ENCODE measurements at regions not wholly inside any gene's neighbourhood (a gene's known extent, or its start where the extent isn't known, plus 50 kb on each side); places are given as distances from the start of the nearest gene placed in this dataset.

- ChIA-PET POLR2A (interaction anchor here (0.9 kb wide), 1 partner anchor 125 kb away, joined by 3 read pairs; the partner anchor contains the start of gene ADAM17), CTCF (interaction anchor here (1.0 kb wide), 1 partner anchor 22 kb away, joined by 4 read pairs; no protein-coding TSS in a partner anchor)
- H3K4me3 ChIP-seq (ENCODE audit: low read length): no peak overlapping the region
- Mint-ChIP-seq H3K27ac (peak overlapping the region; percentile 59 to 98 (median 94)), H3K4me3 (peak overlapping the region in 4 of 7 donors; percentile 41 to 73 (median 66)), H3K4me1 (peaks cover 18 to 21% (median 20%) of the 10 kb centered on the region in 3 donors), H3K27me3 (no peaks in the 10 kb centered on the region), H3K9me3 (no peaks in the 10 kb centered on the region), H3K36me3 (no peaks in the 10 kb centered on the region)
- peaks cover 20% of the 10 kb centered on the region for H3K4me1 ChIP-seq (ENCODE audit: insufficient read depth, low read length)
- DNase-seq: peak in 3 of 5 donors; percentile 31 to 61 (median 61)
- H3K27ac ChIP-seq (ENCODE audit: low read depth, low read length): no peak overlapping the region
- H3K9me3 ChIP-seq (ENCODE audit: low read length): no peaks in the 10 kb centered on the region
- H3K36me3 ChIP-seq (ENCODE audit: insufficient read depth, low read length): no peaks in the 10 kb centered on the region
- H3K27me3 ChIP-seq (ENCODE audit: insufficient read depth, low read length, poor library complexity, severe bottlenecking): no peaks in the 10 kb centered on the region
Measured at GRCh38 chr2:9681427-9681817, 50.6 kb upstream of the YWHAQ start.

GRCh38 chr2:9685637-9686036 is 54.8 kb upstream of the YWHAQ start:
- ChIA-PET POLR2A (no interaction called here), CTCF (no interaction called here)
- Mint-ChIP-seq H3K4me1 (peaks cover 10 to 14% (median 11%) of the 10 kb centered on the region in 3 donors), H3K36me3 (no peaks in the 10 kb centered on the region), H3K9me3 (no peaks in the 10 kb centered on the region), H3K27ac (no peak overlapping the region), H3K27me3 (no peaks in the 10 kb centered on the region), H3K4me3 (no peak overlapping the region)
- no peaks in the 10 kb centered on the region for H3K36me3 ChIP-seq (ENCODE audit: insufficient read depth, low read length)
- no peak for DNase-seq
- peaks cover 13% of the 10 kb centered on the region for H3K4me1 ChIP-seq (ENCODE audit: insufficient read depth, low read length)
- H3K9me3 ChIP-seq (ENCODE audit: low read length): no peaks in the 10 kb centered on the region
- H3K27ac ChIP-seq (ENCODE audit: low read depth, low read length): no peak overlapping the region
- H3K4me3 ChIP-seq (ENCODE audit: low read length): no peak overlapping the region
- H3K27me3 ChIP-seq (ENCODE audit: insufficient read depth, low read length, poor library complexity, severe bottlenecking): no peaks in the 10 kb centered on the region

GRCh38 chr2:9686061-9686460 is 55.3 kb upstream of the YWHAQ start:
- H3K4me1 Mint-ChIP-seq: peaks cover 6 to 10% (median 7%) of the 10 kb centered on the region in 3 donors
- H3K9me3 ChIP-seq (ENCODE audit: low read length): no peaks in the 10 kb centered on the region
- no peak for DNase-seq
- CTCF ChIA-PET: no interaction called here
- no peak overlapping the region for H3K27ac Mint-ChIP-seq
- H3K4me3 ChIP-seq (ENCODE audit: low read length): no peak overlapping the region
- H3K27me3 Mint-ChIP-seq: no peaks in the 10 kb centered on the region
- no peaks in the 10 kb centered on the region for H3K36me3 ChIP-seq (ENCODE audit: insufficient read depth, low read length)
- peaks cover 9% of the 10 kb centered on the region for H3K4me1 ChIP-seq (ENCODE audit: insufficient read depth, low read length)
- no peaks in the 10 kb centered on the region for H3K27me3 ChIP-seq (ENCODE audit: insufficient read depth, low read length, poor library complexity, severe bottlenecking)
- no peaks in the 10 kb centered on the region for H3K9me3 Mint-ChIP-seq
- H3K4me3 Mint-ChIP-seq: no peak overlapping the region
- POLR2A ChIA-PET: no interaction called here
- no peak overlapping the region for H3K27ac ChIP-seq (ENCODE audit: low read depth, low read length)
- no peaks in the 10 kb centered on the region for H3K36me3 Mint-ChIP-seq

- Histone ChIP-seq H3K4me3 (ENCODE audit: low read length) (no peak overlapping the region), H3K4me1 (ENCODE audit: insufficient read depth, low read length) (no peaks in the 10 kb centered on the region), H3K27me3 (ENCODE audit: insufficient read depth, low read length, poor library complexity, severe bottlenecking) (no peaks in the 10 kb centered on the region), H3K9me3 (ENCODE audit: low read length) (no peaks in the 10 kb centered on the region), H3K36me3 (ENCODE audit: insufficient read depth, low read length) (no peaks in the 10 kb centered on the region), H3K27ac (ENCODE audit: low read depth, low read length) (no peak overlapping the region)
- ChIA-PET CTCF (no interaction called here), POLR2A (no interaction called here)
- no peaks in the 10 kb centered on the region for H3K27me3 Mint-ChIP-seq
- peaks cover 10 to 14% (median 13%) of the 10 kb centered on the region in 3 donors for H3K4me1 Mint-ChIP-seq
- H3K27ac Mint-ChIP-seq: peak overlapping the region in 3 of 8 donors; percentile 35 to 94 (median 54)
- H3K9me3 Mint-ChIP-seq: no peaks in the 10 kb centered on the region
- no peaks in the 10 kb centered on the region for H3K36me3 Mint-ChIP-seq
- no peak for DNase-seq
- no peak overlapping the region for H3K4me3 Mint-ChIP-seq
Measured at GRCh38 chr2:9690252-9690651, 59.5 kb upstream of the YWHAQ start.

GRCh38 chr2:9690716-9691498 is 60.1 kb upstream of the YWHAQ start:
- Histone ChIP-seq H3K4me3 (ENCODE audit: low read length) (no peak overlapping the region), H3K9me3 (ENCODE audit: low read length) (no peaks in the 10 kb centered on the region), H3K36me3 (ENCODE audit: insufficient read depth, low read length) (no peaks in the 10 kb centered on the region), H3K4me1 (ENCODE audit: insufficient read depth, low read length) (no peaks in the 10 kb centered on the region), H3K27me3 (ENCODE audit: insufficient read depth, low read length, poor library complexity, severe bottlenecking) (no peaks in the 10 kb centered on the region), H3K27ac (ENCODE audit: low read depth, low read length) (no peak overlapping the region)
- Mint-ChIP-seq H3K4me1 (peaks cover 10 to 14% (median 13%) of the 10 kb centered on the region in 3 donors), H3K36me3 (no peaks in the 10 kb centered on the region), H3K27me3 (no peaks in the 10 kb centered on the region), H3K27ac (peak overlapping the region in 3 of 8 donors; percentile 33 to 54 (median 47)), H3K9me3 (no peaks in the 10 kb centered on the region), H3K4me3 (no peak overlapping the region)
- DNase-seq: no peak
- CTCF ChIA-PET: no interaction called here
- POLR2A ChIA-PET: no interaction called here

GRCh38 chr2:9692456-9693195 is 61.8 kb upstream of the YWHAQ start:
- Histone ChIP-seq H3K9me3 (ENCODE audit: low read length) (no peaks in the 10 kb centered on the region), H3K4me3 (ENCODE audit: low read length) (no peak overlapping the region), H3K4me1 (ENCODE audit: insufficient read depth, low read length) (no peaks in the 10 kb centered on the region), H3K27ac (ENCODE audit: low read depth, low read length) (no peak overlapping the region), H3K36me3 (ENCODE audit: insufficient read depth, low read length) (no peaks in the 10 kb centered on the region), H3K27me3 (ENCODE audit: insufficient read depth, low read length, poor library complexity, severe bottlenecking) (no peaks in the 10 kb centered on the region)
- H3K9me3 Mint-ChIP-seq: no peaks in the 10 kb centered on the region
- no peaks in the 10 kb centered on the region for H3K36me3 Mint-ChIP-seq
- H3K27me3 Mint-ChIP-seq: no peaks in the 10 kb centered on the region
- H3K27ac Mint-ChIP-seq: peak overlapping the region in 7 of 8 donors; percentile 26 to 89 (median 66)
- H3K4me1 Mint-ChIP-seq: peaks cover 11 to 15% (median 15%) of the 10 kb centered on the region in 3 donors
- DNase-seq: no peak
- POLR2A ChIA-PET: interaction anchor here (0.7 kb wide), 1 partner anchor 11 kb away, joined by 4 read pairs; no protein-coding TSS in a partner anchor
- H3K4me3 Mint-ChIP-seq: peak overlapping the region in 4 of 7 donors; percentile 43 to 47 (median 44)
- CTCF ChIA-PET: interaction anchor here (1.0 to 1.4 kb wide), 2 partner anchors 9 to 10 kb away, joined by 3 to 4 read pairs; no protein-coding TSS in a partner anchor

GRCh38 chr2:9693196-9693491 is 62.3 kb upstream of the YWHAQ start:
- ChIA-PET POLR2A (interaction anchor here (0.7 kb wide), 1 partner anchor 10 kb away, joined by 4 read pairs; no protein-coding TSS in a partner anchor), CTCF (interaction anchor here (1.0 to 1.4 kb wide), 2 partner anchors 8 to 10 kb away, joined by 3 to 4 read pairs; no protein-coding TSS in a partner anchor)
- peak overlapping the region in 6 of 8 donors; percentile 61 to 89 (median 80) for H3K27ac Mint-ChIP-seq
- peaks cover 17 to 20% (median 20%) of the 10 kb centered on the region in 3 donors for H3K4me1 Mint-ChIP-seq
- Histone ChIP-seq H3K4me1 (ENCODE audit: insufficient read depth, low read length) (no peaks in the 10 kb centered on the region), H3K36me3 (ENCODE audit: insufficient read depth, low read length) (no peaks in the 10 kb centered on the region), H3K9me3 (ENCODE audit: low read length) (no peaks in the 10 kb centered on the region), H3K27ac (ENCODE audit: low read depth, low read length) (no peak overlapping the region), H3K27me3 (ENCODE audit: insufficient read depth, low read length, poor library complexity, severe bottlenecking) (no peaks in the 10 kb centered on the region), H3K4me3 (ENCODE audit: low read length) (no peak overlapping the region)
- H3K36me3 Mint-ChIP-seq: no peaks in the 10 kb centered on the region
- no peak for DNase-seq
- H3K9me3 Mint-ChIP-seq: no peaks in the 10 kb centered on the region
- H3K4me3 Mint-ChIP-seq: peak overlapping the region in 5 of 7 donors; percentile 13 to 44 (median 42)
- no peaks in the 10 kb centered on the region for H3K27me3 Mint-ChIP-seq

- no peak overlapping the region for H3K4me3 Mint-ChIP-seq
- H3K9me3 ChIP-seq (ENCODE audit: low read length): no peaks in the 10 kb centered on the region
- no peaks in the 10 kb centered on the region for H3K36me3 Mint-ChIP-seq
- H3K4me1 ChIP-seq (ENCODE audit: insufficient read depth, low read length): no peaks in the 10 kb centered on the region
- H3K27me3 ChIP-seq (ENCODE audit: insufficient read depth, low read length, poor library complexity, severe bottlenecking): no peaks in the 10 kb centered on the region
- no peak overlapping the region for H3K27ac ChIP-seq (ENCODE audit: low read depth, low read length)
- DNase-seq: no peak
- peak overlapping the region in 3 of 8 donors; percentile 66 to 89 (median 84) for H3K27ac Mint-ChIP-seq
- H3K36me3 ChIP-seq (ENCODE audit: insufficient read depth, low read length): no peaks in the 10 kb centered on the region
- no peak overlapping the region for H3K4me3 ChIP-seq (ENCODE audit: low read length)
- POLR2A ChIA-PET: interaction anchor here (0.7 kb wide), 1 partner anchor 10 kb away, joined by 4 read pairs; no protein-coding TSS in a partner anchor
- CTCF ChIA-PET: interaction anchor here (1.0 to 1.4 kb wide), 2 partner anchors 8 to 11 kb away, joined by 3 to 4 read pairs; no protein-coding TSS in a partner anchor
- peaks cover 19 to 23% (median 23%) of the 10 kb centered on the region in 3 donors for H3K4me1 Mint-ChIP-seq
- no peaks in the 10 kb centered on the region for H3K27me3 Mint-ChIP-seq
- no peaks in the 10 kb centered on the region for H3K9me3 Mint-ChIP-seq
Measured at GRCh38 chr2:9693646-9694045, 62.8 kb upstream of the YWHAQ start.
